SK-N-DZ (cell line): ENCODE measurements at regions not wholly inside any gene's neighbourhood (a gene's known extent, or its start where the extent isn't known, plus 50 kb on each side); places are given as distances from the start of the nearest gene placed in this dataset.
"Not testable (repeated sequence)": the region's sequence is repeated elsewhere in the genome, so short reads cannot be mapped to it uniquely, and the experiment has no call there.

Experiments used
- DNase-seq: peaks from one replicate; pipeline ENCODE4 v3.0.0-alpha.2; 2015; ENCODE audit warnings: low spot score

DNA sequence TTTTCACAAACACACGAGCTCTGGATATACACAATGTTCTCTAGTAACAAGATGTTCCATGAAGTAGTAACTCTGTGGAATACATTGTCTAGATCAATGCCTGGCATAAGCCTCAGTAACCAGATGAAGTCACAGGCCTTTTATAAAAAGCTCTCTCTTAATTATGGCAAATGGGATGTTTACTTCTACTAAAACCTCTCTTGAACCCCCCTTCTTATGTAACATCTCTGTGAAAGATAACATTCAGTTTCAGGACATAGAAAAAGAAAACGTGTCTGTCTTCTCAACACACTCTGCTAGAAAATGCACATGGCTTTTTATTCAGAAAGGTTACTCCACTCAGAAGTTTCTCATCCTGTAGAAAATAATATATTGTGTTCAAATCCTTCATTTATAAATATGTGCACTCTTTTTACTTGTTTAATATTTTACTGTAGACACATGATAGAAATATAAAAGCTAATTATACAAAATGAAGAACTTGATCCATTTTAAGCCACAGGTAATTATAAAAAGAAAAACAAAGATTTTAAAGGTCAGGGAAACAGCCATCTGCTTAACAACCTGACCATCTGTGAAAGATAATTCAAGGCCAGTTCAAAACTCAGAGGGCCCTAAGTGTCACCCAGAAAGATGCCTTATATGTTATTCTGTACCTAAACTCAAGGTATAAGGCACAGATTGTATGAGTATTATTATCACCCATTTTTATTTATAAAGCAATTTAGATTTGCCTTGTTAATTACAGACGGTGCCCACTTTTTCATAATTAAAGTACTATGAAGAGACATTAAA lies 812.0 kb downstream of the CDH18 start:
- DNase-seq: no peak

DNA sequence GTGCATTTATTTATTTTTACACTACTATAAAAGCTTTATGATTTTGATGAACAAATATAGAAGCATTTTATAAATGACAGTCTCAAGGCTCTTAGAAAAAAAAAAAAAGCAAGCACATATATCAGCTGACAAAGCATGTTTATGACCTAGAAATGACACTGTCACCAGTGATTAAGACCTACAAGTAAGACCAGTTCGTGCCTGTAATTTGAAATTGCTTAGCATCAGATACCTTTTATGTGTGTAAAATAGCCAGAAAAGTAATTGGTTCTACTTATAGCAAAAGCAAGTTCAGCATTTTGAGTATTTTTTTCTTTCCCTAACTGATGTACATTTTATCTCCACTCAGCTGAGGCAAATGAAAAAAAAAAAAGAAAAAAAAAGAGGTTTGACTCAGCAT lies 808.4 kb downstream of the CDH18 start:
- no peak for DNase-seq

DNA sequence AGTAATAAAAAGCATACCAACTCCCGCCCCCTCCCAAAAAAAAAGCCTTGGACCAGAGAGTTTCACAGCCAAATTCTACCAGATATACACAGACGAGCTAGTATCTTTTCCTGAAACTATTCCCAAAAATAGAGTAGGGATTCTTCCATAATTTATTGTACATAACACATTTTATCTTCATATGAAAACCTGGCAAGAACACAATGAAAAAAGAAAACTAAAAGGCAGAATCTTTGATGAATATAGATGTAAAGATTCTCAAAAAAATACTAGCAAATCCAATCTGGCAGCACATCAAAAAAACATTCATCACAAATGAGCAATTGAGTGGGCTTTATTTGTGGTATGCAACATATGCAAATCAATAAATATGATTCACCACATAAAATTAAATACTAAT lies 798.8 kb downstream of the CDH18 start:
- no peak for DNase-seq

DNA sequence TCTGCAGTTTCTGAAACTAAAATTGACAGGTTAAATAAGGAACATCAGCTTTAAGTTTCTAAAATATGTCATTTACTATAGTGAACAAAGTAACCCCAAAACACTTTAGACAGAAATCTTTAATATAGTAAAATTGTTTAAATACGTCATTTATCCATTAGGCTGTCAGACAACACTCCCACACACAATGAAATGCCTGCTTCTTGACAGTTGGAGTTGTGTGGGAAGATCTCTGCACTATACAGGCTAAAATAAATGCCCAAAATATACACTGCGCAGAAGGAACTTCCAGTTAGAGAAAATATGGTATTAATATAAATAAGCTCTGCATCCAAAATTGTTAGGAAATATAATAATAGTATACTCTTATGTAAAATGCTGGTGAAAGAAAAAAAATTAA lies 794.4 kb downstream of the CDH18 start:
- DNase-seq: no peak

DNA sequence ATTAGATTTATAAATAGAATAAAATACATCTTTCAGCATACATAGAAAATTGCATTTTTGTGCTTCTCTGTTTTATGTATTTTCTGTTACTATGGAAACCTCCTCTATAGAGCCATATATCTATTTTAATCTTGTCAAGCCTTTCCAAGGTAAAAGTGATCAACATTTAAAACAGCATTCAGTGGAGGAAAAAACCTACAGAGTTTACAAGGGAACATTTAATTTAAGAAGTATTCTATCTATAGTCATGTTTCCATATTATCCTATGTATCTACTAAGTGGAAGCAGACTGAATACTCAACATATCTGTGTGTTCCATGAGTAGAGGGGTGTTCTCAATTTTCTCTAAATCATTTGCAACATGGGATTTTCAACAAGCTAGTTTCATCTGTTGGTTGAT lies 791.4 kb downstream of the CDH18 start:
- DNase-seq: no peak

DNA sequence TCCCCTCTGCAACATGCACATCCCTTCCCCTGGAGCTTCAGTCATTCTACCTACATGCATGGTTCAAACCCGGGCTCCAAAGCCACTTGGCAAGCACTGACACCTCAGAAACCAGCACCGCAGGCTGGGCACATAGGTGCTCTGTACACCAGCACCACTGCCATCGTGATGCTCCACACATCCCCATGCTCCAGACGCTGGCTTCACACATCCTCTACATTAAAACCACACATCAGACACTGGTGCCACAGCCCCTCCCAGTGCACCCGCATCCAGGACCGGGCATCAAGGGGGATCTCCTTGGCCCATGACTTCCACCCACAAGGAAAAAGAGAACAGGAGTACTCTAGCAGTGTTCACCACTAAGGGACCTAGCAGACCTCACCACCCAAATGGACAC lies 787.7 kb downstream of the CDH18 start:
- no peak for DNase-seq

DNA sequence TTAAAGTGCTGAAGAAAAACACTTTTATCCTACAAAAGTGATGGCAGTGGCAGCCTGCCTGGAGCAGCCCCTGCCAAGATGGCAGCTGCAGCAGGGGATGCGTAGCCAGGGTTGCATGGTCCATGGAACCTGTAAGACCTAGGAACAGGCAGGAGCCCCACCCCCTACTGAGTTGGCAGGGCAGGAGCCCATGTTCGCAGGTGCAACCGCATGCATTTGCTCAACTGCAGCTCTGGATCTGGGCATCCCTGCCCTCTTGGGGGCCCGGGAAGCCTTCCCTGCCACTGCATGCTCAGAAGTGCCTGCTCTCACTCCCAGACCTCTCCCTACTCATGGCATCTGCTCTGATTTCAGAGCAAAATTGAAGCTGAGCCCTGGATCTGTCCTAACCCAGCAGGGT lies 779.6 kb downstream of the CDH18 start:
- no peak for DNase-seq

DNA sequence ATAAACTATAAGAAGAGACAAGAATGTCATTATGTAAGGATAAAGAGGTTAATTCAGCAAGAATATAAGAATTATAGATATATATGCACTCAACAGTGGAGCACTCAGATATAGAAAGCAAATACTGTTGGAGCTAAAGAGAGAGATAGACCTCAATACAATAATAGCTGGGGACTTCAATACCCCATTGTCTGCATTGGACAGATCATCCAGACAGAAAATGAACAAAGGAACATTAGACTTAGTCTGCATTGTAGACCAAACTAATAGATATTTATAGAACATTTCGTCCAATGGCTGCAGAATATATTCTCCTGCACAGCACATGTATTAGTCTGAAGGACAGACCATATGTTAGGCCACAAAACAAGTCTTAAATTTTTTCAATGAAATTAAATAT lies 777.1 kb downstream of the CDH18 start:
- no peak for DNase-seq

DNA sequence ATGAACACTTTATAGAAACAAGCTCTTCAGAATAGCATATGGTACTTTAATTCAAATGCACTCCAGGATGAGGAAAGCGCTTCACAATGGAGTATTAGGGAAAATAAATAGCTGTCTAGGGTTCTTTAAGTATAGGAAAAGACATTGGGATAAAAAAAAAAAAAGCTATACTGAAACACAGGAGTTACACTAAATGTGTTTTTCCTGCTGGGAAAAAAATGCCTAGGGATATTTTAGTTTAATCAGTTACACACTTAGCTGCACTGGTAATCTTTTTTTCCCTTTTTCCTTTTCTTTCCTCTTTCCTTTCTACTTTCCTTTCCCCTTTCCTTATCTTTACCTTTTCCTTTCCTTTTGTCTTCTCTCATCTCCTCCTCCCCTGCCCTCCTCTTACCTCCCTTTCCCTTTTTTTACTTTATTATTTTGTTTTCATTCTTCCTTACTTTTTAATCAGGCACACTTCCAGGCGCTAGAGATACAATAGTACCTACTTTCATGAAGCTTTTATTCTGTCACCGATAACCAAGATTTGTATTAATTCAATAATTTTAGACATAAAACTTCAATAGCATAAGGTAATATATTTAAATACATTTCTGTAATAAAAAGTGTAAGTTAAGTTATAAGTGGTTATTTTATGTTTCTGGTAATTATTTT lies 758.7 kb downstream of the CDH18 start:
- DNase-seq: no peak

DNA sequence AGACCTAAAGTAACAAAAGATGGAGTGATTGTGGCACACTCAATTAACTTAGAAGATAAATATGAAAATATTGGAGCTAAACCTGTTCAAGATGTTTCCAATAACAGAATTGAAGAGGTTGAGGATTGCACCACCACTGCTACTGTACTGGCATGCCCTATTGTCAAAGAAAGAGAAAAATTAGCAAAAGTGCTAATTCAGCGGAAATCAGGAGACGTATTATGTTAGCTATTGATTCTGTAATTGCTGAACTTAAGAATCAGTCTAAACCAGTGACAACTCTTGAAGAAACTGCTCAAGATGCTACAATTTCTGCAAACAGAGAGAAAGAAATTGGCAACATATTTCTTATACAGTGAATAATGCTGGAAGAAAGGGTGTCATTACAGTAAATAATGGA lies 754.4 kb downstream of the CDH18 start:
- DNase-seq: no peak

DNA sequence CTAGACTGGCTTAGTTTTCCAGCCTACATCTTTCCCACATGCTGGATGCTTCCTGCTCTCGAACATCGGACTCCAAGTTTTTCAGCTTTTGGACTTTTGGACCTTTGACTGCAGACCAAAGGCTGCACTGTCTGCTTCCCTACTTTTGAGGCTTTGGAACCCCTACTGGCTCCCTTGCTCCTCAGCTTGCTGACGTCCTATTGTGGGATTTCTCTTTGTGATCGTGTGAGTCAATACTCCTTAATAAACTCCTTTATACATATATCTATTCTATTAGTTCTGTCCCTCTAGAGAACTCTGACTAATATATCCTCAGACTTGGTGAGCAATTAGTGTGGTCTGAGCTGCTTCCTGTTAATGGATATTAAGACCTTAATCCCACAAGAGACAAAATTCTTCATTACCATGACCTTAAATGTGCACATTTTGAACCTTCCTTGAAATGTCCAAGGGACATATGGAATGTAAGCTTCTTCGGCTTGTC lies 752.9 kb downstream of the CDH18 start:
- no peak for DNase-seq

DNA sequence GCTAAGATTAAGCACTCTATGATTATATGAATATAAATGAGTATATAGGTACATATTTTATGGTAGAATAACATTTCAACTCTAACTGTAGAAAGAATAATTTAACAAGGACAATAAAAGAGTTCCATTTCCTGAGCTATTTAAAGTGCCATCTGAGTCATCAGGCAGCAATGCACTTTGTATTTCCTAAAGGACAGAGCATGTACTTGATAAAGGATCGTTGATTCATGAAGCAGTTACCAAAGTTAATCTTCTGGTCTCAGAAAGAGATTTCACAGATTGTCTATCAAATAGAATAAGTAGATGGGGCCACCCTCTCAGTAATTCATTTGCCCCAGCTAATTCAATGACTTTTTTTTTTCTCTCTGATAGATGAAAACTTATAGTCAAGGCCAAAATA lies 747.8 kb downstream of the CDH18 start:
- DNase-seq: no peak

DNA sequence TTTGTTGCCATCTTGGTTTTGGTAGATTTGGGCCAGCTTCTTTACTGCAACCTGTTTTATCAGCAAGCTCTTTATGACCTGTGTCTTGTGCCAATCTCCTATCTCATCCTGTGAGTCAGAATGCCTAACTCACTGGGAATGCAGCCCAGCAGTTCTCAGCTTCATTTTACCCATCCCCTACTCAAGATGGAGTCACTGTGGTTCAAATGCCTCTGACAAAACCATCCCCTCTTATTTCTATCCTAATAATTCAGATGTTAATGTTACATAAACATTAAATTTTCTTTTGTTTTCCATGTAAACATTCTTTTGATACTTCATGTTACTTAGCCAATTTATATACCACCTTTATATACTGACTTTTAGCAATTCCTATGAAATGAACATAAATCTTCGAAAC lies 746.3 kb downstream of the CDH18 start:
- DNase-seq: no peak

DNA sequence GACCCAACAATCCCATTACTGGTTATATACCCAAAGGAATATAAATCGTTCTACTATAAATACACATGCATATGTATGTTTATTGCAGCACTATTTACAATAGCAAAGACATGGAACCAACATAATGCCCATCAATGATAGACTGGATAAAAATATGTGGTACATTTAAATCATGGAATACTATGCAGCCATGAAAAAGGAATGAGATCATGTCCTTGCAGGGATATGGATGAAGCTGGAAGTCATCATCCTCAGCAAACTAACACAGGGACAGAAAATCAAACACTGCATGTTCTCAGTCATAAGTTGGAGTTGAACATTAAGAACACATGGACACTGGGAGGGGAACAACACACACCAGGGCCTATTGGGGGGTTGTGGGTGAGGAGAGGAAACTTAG lies 741.8 kb downstream of the CDH18 start:
- not testable (repeated sequence) for DNase-seq

DNA sequence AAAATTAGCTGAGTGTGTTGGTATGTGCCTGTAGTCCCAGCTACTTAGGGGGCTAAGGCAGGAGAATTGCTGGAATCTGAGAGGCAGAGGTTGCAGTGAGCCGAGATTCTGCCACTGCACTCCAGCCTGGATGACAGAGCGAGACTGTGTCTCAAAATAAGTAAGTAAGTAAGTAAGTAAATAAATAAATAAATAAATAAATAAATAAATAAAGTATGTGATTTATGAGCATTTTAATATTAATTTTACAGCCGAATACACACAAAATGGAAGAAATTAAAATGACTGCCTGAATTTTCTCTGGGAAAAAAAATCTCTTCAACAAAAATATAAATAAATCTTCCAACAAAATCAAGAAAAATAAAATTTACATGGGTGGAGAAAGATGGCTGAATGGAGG lies 740.7 kb downstream of the CDH18 start:
- no peak for DNase-seq

DNA sequence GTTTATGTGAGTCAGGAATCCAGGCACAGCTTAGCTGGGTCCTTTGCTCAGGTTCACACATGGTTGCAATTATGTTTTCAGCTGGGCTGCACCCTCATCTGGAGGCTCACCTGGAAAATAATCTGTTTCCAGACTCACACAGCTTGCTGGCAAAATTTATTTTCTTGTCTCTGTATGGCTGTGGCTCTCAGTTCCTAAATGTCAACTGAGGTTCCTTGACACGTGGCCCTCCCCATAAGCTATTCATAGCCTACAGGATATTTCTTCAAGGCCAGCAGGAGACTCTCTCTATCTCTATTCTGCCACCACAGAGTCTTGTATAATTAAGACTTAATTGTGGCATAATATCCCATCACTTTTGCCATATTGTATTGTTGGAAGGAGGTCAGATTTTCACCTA lies 732.0 kb downstream of the CDH18 start:
- DNase-seq: no peak

DNA sequence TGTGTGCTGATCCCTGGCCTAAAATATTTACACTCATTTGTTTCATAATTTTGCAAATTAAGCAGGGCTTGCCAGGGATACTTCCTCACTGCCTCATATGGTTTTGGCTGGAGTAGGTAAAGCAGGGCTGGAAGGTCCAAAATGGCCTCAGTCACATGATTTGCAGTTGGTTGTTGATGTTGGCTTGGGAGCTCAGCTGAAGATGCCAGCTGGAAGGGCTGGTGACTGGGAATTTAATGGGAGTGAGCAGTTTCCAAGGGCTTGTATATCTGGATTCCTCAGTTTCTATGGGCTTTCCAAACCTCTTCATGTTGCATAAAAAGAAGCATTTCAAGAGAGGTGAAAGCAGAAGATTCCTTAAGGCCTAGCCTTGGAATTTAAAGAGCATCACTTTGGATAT lies 729.3 kb downstream of the CDH18 start:
- no peak for DNase-seq

DNA sequence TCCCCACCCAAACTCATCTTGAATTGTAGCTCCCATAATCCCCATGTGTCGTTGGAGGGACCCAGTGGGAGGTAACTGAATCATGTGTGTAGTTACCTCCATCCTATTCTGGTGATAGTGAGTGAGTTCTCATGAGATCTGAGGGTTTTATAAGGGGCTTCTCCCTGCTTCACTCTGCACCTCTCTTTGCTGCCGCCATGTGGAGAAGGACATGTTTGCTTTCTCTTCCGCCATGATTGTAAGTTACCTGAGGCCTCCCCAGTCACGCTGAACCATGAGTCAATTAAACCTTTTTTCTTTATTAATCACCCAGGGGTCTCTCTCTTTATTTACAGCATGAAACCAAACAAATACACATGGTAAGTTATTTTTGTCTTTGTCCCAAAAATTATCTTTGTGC lies 726.1 kb downstream of the CDH18 start:
- DNase-seq: no peak

DNA sequence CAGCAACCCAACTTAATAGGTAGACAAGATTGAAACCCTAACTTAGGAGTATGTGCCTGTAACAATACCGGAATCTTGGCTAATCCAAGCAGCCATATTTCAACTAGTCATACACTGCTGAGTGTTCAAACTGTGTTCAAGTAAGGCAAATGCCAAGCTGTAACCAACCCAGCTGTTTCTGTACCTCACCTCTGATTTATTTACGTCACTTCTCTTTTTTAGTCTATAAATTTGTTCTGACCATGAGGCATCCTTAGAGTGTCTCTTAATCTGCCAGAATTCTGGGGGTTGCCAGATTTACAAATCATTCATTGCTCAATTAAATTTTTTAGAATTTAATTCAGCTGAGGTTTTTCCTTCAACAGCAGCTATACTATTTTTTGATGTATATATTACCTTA lies 723.2 kb downstream of the CDH18 start:
- no peak for DNase-seq

DNA sequence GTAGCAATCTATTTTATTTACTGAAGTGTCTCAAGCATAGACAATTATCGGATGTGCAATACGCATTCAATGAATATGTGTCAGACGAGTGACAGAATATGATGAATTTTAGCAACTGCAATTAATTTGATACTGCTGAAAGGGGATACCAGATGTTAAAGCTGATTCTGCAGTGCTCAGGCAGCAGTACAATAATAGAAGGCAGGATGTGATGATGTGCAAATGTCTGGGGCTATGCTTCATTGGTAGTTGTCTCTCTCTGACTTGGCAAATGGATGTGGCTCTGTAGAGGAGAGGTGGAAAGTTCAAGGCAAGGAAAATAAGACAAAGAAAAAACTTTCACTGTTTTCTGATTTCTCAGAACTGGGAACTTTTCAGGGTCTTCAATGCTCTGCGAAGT lies 721.2 kb downstream of the CDH18 start:
- no peak for DNase-seq

DNA sequence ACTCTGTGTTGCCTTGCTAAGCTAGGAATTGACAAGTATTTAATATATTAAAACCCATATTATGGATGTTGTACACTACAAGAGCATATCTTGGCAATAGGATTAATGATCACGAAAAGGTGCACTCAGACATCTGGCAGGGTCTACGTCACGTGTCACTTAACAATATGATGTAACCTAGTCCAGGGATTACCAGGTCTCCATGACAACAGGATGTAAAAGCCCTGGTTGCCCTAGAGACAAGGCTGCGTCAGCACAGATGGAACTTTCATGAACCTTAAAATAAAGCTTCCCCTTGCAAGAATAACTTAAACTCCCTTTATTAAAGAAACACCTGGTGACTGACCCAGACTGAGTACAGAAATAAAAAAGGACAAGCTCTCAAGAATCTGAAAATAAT lies 717.8 kb downstream of the CDH18 start:
- peak; percentile 64 for DNase-seq

DNA sequence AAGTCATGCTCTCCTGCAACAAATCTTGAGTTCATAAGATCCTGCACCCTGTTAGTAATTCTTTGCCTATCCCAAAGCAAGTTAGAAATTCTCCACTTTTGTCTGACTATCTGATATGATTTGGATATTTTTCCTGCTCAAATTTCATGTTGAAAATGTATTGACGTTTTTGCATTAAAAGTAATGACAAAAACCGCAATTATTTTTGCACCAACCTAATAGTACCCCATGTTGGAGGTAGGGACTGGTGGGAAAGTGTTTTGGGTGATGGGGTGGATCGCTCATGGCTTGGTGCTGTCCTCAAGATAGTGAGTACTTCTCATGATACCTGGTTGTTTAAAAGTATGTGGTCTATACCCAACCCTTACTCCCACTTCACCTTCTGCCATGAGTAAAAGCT lies 713.4 kb downstream of the CDH18 start:
- DNase-seq: no peak

DNA sequence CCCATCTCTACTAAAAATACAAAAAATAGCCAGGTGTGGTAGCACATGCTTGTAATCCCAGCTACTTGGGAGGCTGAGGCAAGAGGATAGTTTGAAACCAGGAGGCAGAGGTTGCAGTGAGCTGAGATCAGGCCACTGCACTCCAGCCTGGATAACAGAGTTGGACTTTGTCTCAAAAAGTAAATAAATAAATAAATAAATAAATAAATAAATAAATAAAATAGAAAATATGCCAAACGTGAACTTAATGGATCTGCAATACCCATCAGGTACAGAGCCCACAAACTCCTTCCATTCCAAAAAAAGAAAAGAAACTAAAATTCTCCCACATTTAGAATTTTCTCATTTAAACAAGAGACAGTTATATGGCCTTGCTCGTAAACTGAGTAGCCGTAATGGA lies 702.7 kb downstream of the CDH18 start:
- no peak for DNase-seq
